ENCODE measurements at regions not wholly inside any gene's neighbourhood (a gene's known extent, or its start where the extent isn't known, plus 50 kb on each side); places are given as distances from the start of the nearest gene placed in this dataset.

DNA sequence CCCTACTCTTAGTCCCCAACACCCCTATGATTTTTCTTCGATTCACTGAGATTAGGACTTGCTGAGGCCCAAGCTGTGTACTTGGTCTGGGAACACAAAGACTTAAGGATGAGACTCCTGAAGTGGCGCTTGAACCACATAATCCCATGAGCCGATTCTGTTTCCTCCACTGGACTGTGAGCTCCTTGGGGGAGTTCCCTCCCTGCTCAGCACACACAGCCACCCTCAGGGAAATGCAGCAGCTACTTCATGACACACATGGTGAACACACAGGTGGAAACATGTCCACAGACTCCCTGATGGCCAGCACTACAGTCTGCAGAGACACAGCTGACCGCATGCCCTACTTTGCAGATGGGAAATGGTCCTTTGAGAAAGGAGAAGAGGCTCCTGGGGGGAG, 101.1 kb downstream of the C5orf15 start:
- Histone ChIP-seq H3K27ac (no peak overlapping the region), H3K9me3 (no peaks in the 10 kb centered on the region), H3K36me3 (no peaks in the 10 kb centered on the region), H3K4me3 (no peak overlapping the region), H3K4me1 (no peaks in the 10 kb centered on the region), H3K27me3 (no peaks in the 10 kb centered on the region)
- TF ChIP-seq, protein P1, sequence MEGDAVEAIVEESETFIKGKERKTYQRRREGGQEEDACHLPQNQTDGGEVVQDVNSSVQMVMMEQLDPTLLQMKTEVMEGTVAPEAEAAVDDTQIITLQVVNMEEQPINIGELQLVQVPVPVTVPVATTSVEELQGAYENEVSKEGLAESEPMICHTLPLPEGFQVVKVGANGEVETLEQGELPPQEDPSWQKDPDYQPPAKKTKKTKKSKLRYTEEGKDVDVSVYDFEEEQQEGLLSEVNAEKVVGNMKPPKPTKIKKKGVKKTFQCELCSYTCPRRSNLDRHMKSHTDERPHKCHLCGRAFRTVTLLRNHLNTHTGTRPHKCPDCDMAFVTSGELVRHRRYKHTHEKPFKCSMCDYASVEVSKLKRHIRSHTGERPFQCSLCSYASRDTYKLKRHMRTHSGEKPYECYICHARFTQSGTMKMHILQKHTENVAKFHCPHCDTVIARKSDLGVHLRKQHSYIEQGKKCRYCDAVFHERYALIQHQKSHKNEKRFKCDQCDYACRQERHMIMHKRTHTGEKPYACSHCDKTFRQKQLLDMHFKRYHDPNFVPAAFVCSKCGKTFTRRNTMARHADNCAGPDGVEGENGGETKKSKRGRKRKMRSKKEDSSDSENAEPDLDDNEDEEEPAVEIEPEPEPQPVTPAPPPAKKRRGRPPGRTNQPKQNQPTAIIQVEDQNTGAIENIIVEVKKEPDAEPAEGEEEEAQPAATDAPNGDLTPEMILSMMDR (IDR thresholded peaks at IDR 0.05): no peak
- DNase-seq (ENCODE audit: low spot score in 2 of 2): no peak
- intact Hi-C loops (cut with DNase I): loop anchor here (5.0 kb wide), 2 partner anchors 315 to 755 kb away; no protein-coding TSS in a partner anchor

DNA sequence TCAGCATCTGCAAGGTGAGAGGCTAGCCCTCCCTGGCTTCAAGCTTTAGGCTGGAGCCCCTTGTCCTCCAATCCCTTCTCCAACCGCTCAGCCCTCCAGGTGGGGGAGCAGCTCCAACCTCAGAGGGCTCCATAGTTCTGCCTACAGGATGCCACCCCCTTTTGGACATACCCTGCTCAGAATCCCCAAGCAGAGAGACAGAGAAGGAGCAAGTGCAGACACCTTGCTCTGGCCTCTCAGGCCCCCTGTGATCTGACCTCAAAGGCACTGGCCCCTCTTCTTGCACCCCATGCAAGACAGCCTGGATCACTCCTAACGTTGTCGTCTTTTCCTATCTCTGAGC, 101.6 kb downstream of the C5orf15 start:
- TF ChIP-seq, protein P1 (IDR thresholded peaks at IDR 0.05): no peak
- Histone ChIP-seq H3K4me1 (no peaks in the 10 kb centered on the region), H3K27me3 (no peaks in the 10 kb centered on the region), H3K4me3 (no peak overlapping the region), H3K27ac (no peak overlapping the region), H3K9me3 (no peaks in the 10 kb centered on the region), H3K36me3 (no peaks in the 10 kb centered on the region)
- DNase-seq (ENCODE audit: low spot score in 2 of 2): no peak
- intact Hi-C loops (cut with DNase I): loop anchor here (5.0 kb wide), 2 partner anchors 315 to 755 kb away; no protein-coding TSS in a partner anchor

DNA sequence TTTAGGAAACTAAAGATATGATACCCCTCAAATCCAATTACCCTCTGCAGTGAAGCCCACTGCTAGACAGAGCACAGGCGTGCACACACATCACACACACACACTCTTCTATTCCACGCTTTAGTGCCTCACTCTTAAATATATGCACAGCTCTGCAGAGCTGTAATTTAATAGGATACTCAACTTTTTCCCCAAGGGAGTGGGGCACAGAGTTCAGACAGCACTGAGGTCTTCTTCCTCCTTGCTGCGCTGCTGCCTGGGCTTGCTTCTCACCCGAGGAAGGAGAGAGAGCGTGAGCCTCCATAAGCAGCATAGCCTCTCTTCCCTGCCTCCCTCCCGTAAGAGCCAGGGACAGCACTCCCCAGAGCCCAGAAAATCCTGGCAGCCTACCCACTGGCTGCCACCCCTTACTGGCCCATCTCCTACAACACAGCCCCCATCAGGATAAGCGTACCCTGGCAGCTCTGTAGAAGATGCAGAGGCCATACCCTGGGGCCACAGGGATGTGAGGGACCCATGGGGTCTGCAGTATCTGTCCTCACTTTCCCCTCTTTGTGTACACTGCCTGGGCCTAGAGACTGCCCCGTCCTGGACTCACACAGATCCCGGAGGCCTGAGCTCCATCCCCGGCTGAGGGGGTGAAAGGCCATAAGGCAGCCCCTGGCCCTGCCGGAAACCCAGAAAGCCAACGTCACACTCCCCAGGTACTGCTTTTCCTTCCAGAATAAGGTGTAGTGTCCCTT, 102.1 kb downstream of the C5orf15 start:
- Histone ChIP-seq H3K27ac (no peak overlapping the region), H3K36me3 (no peaks in the 10 kb centered on the region), H3K4me3 (no peak overlapping the region), H3K9me3 (no peaks in the 10 kb centered on the region), H3K27me3 (no peaks in the 10 kb centered on the region), H3K4me1 (no peaks in the 10 kb centered on the region)
- intact Hi-C loops (cut with DNase I): loop anchor here (5.0 kb wide), 2 partner anchors 314 to 754 kb away; no protein-coding TSS in a partner anchor
- no peak for DNase-seq (ENCODE audit: low spot score in 2 of 2)
- TF ChIP-seq, protein P1 (IDR thresholded peaks at IDR 0.05): no peak

DNA sequence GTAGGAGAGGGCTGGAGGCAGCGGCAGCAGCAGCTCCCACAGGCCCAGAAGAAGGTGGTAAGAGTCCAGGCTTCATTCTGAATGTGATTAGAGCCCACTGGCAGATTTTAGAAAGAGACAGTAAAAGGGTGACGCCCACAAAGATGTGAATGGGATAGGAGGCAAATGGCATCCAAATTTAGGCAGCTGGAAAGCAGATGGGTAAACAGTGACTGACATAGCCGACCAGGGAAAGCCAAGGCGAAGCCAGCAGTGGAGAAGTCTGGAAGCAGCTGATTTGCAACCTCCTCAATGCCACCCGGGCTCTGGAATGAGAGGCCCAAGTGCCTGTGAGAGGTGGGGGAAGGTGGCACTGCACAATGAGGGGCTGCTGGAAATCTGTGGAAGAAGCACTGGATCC, 103.3 kb downstream of the C5orf15 start:
- TF ChIP-seq, protein P1 (IDR thresholded peaks at IDR 0.05): no peak
- no peak overlapping the region for H3K27ac ChIP-seq
- no peaks in the 10 kb centered on the region for H3K9me3 ChIP-seq
- no peak for DNase-seq (ENCODE audit: low spot score in 2 of 2)
- intact Hi-C loops (cut with DNase I): loop anchor here (5.0 kb wide), 2 partner anchors 313 to 753 kb away; no protein-coding TSS in a partner anchor
- no peaks in the 10 kb centered on the region for H3K36me3 ChIP-seq
- H3K27me3 ChIP-seq: no peaks in the 10 kb centered on the region
- H3K4me1 ChIP-seq: no peaks in the 10 kb centered on the region
- H3K4me3 ChIP-seq: no peak overlapping the region

DNA sequence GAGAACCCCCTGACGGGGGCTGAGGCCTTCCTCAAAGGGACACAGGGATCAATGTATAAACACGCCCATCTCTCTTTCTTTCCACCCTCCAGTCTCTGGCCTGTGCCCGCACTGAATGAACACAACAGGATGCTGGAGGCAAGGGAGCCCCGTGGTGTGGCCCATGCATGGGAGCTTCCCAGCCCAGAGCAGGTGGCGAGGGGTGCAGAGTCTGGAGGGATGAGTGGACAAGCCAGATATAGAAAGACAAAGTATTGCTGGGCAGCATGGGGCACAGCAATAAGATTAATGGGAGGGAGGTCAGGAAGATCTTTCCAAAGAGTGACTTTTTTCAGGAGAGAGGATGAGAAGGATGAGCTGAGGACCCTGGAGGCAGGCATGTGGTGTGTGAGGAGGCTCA, 103.7 kb downstream of the C5orf15 start:
- no peak for DNase-seq (ENCODE audit: low spot score in 2 of 2)
- no peak overlapping the region for H3K4me3 ChIP-seq
- H3K36me3 ChIP-seq: no peaks in the 10 kb centered on the region
- no peaks in the 10 kb centered on the region for H3K4me1 ChIP-seq
- TF ChIP-seq, protein P1 (IDR thresholded peaks at IDR 0.05): no peak
- no peaks in the 10 kb centered on the region for H3K9me3 ChIP-seq
- intact Hi-C loops (cut with DNase I): loop anchor here (5.0 kb wide), 2 partner anchors 312 to 752 kb away; no protein-coding TSS in a partner anchor
- no peak overlapping the region for H3K27ac ChIP-seq
- no peaks in the 10 kb centered on the region for H3K27me3 ChIP-seq
